ENCODE measurements at regions not wholly inside any gene's neighbourhood (a gene's known extent, or its start where the extent isn't known, plus 50 kb on each side); places are given as distances from the start of the nearest gene placed in this dataset.

DNA sequence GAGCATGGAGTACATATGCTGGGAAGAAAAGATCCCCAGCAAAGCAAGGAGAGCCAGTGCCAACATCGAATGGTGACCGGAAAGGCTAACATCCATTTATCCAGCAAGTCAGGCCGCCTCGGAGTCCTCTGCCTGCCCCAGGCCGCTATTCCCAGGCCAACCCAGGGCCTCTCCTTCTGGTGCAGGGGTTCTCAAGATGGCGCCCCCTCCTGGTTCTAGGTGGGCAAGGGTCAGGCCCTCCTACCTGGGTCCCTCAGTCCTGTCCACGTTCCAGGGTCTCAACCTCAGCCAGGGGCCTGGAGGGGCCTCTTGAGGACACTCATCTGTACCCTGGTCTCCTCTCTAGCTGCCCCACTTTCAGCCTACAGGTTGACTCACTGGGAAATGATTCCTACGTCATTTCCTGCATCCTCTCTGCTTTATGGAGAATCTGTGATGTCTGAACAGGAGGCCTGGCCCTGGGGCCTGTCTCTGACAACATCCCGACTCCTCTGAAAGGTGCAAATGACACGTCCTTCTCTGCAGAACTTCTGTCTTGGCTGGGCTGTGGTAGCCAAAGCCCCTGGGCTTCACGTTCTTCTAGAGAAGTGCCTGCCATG lies 145.3 kb downstream of the PSMG1 start (continued):
- TF ChIP-seq, protein P1, sequence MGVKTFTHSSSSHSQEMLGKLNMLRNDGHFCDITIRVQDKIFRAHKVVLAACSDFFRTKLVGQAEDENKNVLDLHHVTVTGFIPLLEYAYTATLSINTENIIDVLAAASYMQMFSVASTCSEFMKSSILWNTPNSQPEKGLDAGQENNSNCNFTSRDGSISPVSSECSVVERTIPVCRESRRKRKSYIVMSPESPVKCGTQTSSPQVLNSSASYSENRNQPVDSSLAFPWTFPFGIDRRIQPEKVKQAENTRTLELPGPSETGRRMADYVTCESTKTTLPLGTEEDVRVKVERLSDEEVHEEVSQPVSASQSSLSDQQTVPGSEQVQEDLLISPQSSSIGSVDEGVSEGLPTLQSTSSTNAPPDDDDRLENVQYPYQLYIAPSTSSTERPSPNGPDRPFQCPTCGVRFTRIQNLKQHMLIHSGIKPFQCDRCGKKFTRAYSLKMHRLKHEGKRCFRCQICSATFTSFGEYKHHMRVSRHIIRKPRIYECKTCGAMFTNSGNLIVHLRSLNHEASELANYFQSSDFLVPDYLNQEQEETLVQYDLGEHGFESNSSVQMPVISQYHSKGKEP (tag by site-specific recombination; IDR thresholded peaks at IDR 0.05) = no peak
- TF ChIP-seq, protein P2, sequence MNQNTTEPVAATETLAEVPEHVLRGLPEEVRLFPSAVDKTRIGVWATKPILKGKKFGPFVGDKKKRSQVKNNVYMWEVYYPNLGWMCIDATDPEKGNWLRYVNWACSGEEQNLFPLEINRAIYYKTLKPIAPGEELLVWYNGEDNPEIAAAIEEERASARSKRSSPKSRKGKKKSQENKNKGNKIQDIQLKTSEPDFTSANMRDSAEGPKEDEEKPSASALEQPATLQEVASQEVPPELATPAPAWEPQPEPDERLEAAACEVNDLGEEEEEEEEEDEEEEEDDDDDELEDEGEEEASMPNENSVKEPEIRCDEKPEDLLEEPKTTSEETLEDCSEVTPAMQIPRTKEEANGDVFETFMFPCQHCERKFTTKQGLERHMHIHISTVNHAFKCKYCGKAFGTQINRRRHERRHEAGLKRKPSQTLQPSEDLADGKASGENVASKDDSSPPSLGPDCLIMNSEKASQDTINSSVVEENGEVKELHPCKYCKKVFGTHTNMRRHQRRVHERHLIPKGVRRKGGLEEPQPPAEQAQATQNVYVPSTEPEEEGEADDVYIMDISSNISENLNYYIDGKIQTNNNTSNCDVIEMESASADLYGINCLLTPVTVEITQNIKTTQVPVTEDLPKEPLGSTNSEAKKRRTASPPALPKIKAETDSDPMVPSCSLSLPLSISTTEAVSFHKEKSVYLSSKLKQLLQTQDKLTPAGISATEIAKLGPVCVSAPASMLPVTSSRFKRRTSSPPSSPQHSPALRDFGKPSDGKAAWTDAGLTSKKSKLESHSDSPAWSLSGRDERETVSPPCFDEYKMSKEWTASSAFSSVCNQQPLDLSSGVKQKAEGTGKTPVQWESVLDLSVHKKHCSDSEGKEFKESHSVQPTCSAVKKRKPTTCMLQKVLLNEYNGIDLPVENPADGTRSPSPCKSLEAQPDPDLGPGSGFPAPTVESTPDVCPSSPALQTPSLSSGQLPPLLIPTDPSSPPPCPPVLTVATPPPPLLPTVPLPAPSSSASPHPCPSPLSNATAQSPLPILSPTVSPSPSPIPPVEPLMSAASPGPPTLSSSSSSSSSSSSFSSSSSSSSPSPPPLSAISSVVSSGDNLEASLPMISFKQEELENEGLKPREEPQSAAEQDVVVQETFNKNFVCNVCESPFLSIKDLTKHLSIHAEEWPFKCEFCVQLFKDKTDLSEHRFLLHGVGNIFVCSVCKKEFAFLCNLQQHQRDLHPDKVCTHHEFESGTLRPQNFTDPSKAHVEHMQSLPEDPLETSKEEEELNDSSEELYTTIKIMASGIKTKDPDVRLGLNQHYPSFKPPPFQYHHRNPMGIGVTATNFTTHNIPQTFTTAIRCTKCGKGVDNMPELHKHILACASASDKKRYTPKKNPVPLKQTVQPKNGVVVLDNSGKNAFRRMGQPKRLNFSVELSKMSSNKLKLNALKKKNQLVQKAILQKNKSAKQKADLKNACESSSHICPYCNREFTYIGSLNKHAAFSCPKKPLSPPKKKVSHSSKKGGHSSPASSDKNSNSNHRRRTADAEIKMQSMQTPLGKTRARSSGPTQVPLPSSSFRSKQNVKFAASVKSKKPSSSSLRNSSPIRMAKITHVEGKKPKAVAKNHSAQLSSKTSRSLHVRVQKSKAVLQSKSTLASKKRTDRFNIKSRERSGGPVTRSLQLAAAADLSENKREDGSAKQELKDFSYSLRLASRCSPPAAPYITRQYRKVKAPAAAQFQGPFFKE (tag by site-specific recombination; IDR thresholded peaks at IDR 0.05; ENCODE audit: borderline replicate concordance) = no peak
- no peak for TF ChIP-seq ZNF302 (tag by site-specific recombination; IDR thresholded peaks at IDR 0.05; ENCODE audit: low read depth)
- no peak for TF ChIP-seq BCL11B (tag by site-specific recombination; IDR thresholded peaks at IDR 0.05; ENCODE audit: low read depth)
- TF ChIP-seq, protein P3, sequence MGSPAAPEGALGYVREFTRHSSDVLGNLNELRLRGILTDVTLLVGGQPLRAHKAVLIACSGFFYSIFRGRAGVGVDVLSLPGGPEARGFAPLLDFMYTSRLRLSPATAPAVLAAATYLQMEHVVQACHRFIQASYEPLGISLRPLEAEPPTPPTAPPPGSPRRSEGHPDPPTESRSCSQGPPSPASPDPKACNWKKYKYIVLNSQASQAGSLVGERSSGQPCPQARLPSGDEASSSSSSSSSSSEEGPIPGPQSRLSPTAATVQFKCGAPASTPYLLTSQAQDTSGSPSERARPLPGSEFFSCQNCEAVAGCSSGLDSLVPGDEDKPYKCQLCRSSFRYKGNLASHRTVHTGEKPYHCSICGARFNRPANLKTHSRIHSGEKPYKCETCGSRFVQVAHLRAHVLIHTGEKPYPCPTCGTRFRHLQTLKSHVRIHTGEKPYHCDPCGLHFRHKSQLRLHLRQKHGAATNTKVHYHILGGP (tag by site-specific recombination; IDR thresholded peaks at IDR 0.05) = no peak
- no peak for TF ChIP-seq ZNF19 (tag by site-specific recombination; IDR thresholded peaks at IDR 0.05; ENCODE audit: low read depth)
- TF ChIP-seq, protein P4, sequence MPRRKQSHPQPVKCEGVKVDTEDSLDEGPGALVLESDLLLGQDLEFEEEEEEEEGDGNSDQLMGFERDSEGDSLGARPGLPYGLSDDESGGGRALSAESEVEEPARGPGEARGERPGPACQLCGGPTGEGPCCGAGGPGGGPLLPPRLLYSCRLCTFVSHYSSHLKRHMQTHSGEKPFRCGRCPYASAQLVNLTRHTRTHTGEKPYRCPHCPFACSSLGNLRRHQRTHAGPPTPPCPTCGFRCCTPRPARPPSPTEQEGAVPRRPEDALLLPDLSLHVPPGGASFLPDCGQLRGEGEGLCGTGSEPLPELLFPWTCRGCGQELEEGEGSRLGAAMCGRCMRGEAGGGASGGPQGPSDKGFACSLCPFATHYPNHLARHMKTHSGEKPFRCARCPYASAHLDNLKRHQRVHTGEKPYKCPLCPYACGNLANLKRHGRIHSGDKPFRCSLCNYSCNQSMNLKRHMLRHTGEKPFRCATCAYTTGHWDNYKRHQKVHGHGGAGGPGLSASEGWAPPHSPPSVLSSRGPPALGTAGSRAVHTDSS (tag by site-specific recombination; IDR thresholded peaks at IDR 0.05) = no peak
- TF ChIP-seq ZNF174 (tag by site-specific recombination; IDR thresholded peaks at IDR 0.05) = no peak
- TF ChIP-seq SP3 (tag by site-specific recombination; IDR thresholded peaks at IDR 0.05) = no peak

DNA sequence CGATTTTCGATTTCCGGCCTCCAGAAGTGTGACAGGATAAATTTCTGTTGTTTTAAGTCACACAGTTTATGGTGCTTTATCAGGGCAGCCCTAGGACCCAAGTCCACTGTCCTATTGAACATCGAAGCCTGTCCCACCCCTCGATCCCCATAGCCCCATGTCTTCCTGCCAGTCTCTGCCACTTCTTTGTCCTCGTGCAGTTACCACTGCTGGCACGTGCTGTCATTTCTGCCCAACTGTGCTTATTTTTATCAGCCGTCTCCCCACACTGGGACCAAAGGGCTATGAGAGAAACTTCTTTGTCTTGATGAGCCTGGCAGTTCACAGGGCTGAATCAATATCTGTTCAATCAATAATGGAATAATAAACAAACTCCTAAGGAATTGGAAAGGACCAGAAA lies 146.7 kb downstream of the PSMG1 start:
- no peak overlapping the region for H3K4me3 ChIP-seq (ENCODE audit: low read depth, low read length)
- CTCF ChIA-PET = interaction anchor here (1.0 to 2.6 kb wide), 5 partner anchors 9 to 102 kb away, joined by 3 to 7 read pairs (median 4); no protein-coding TSS in a partner anchor
- TF ChIP-seq BCL11B (tag by site-specific recombination; IDR thresholded peaks at IDR 0.05; ENCODE audit: low read depth) (no peak), ZNF548 (tag by site-specific recombination; IDR thresholded peaks at IDR 0.05) (no peak), ZNF560 (tag by site-specific recombination; IDR thresholded peaks at IDR 0.05; ENCODE audit: borderline replicate concordance) (no peak), ZEB2 (tag by site-specific recombination; IDR thresholded peaks at IDR 0.05) (no peak), PRDM1 (tag by site-specific recombination; IDR thresholded peaks at IDR 0.05) (no peak), ZNF133 (tag by site-specific recombination; IDR thresholded peaks at IDR 0.05) (no peak), ZNF366 (tag by site-specific recombination; conservative IDR thresholded peaks at IDR 0.05) (no peak), REPIN1 (tag by site-specific recombination; IDR thresholded peaks at IDR 0.05; ENCODE audit: low read depth) (no peak), OSR2 (tag by site-specific recombination; IDR thresholded peaks at IDR 0.05) (no peak)
- TF ChIP-seq, protein P4 (tag by site-specific recombination; IDR thresholded peaks at IDR 0.05) = no peak
- H3K27ac ChIP-seq (ENCODE audit: extremely low read depth, low read depth, low read length) = no peak overlapping the region
- no peaks in the 10 kb centered on the region for H3K4me1 ChIP-seq (ENCODE audit: control insufficient read depth, insufficient read depth, low read length)
- H3K36me3 ChIP-seq (ENCODE audit: control insufficient read depth in 2 of 2, insufficient read depth in 1 of 2, low read length in 2 of 2) = no peaks in the 10 kb centered on the region
- H3K9me3 ChIP-seq (ENCODE audit: control insufficient read depth, insufficient read depth, low read depth, low read length) = no peaks in the 10 kb centered on the region
- POLR2A ChIA-PET = no interaction called here
